Adrenal gland (tissue), 5 donors: ENCODE measurements at regions not wholly inside any gene's neighbourhood (a gene's known extent, or its start where the extent isn't known, plus 50 kb on each side); places are given as distances from the start of the nearest gene placed in this dataset.

Experiments used
- POLR2A ChIP-seq, 2 donors: fragments of 450-650 bp; IDR thresholded peaks; one replicate each; pipeline ENCODE4 v1.6.1; 2017; ENCODE audit warnings: antibody characterized with exemption in 2 of 2, mild to moderate bottlenecking in 2 of 2, moderate library complexity in 1 of 2
- TF ChIP-seq, protein P1 (sequence below), 6 experiments: fragments of 450-650 bp in 4 of 6; fragments of 200-600 bp in 2 of 6; sonication (generic) in 1 of 6; IDR thresholded peaks; 1 replicate in 5 of 6; 2 replicates in 1 of 6; pipeline versions ENCODE4 v1.5.1 to v1.8.0; 2016 to 2021; ENCODE audit warnings: antibody characterized with exemption in 6 of 6, mild to moderate bottlenecking in 2 of 6, moderate library complexity in 1 of 6
- donor health status: DM: no; HTN: no; CAD: no.

GRCh38 chr5:106106384-106106783, 1564.4 kb downstream of the EFNA5 start:
- TF ChIP-seq, protein P1, sequence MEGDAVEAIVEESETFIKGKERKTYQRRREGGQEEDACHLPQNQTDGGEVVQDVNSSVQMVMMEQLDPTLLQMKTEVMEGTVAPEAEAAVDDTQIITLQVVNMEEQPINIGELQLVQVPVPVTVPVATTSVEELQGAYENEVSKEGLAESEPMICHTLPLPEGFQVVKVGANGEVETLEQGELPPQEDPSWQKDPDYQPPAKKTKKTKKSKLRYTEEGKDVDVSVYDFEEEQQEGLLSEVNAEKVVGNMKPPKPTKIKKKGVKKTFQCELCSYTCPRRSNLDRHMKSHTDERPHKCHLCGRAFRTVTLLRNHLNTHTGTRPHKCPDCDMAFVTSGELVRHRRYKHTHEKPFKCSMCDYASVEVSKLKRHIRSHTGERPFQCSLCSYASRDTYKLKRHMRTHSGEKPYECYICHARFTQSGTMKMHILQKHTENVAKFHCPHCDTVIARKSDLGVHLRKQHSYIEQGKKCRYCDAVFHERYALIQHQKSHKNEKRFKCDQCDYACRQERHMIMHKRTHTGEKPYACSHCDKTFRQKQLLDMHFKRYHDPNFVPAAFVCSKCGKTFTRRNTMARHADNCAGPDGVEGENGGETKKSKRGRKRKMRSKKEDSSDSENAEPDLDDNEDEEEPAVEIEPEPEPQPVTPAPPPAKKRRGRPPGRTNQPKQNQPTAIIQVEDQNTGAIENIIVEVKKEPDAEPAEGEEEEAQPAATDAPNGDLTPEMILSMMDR (IDR thresholded peaks at IDR 0.05), result no peak
- no peak for TF ChIP-seq POLR2A (IDR thresholded peaks at IDR 0.05)
